GM18498 (cell line): ENCODE measurements at regions not wholly inside any gene's neighbourhood (a gene's known extent, or its start where the extent isn't known, plus 50 kb on each side); places are given as distances from the start of the nearest gene placed in this dataset.

ENCODE experiments used
- ATAC-seq: cut with Tn5 transposase; IDR thresholded peaks from one replicate; pipeline ENCODE4 v1.9.1; 2021; ENCODE audit warnings: mild to moderate bottlenecking, moderate library complexity; ENCODE audit not compliant: unreplicated experiment

DNA sequence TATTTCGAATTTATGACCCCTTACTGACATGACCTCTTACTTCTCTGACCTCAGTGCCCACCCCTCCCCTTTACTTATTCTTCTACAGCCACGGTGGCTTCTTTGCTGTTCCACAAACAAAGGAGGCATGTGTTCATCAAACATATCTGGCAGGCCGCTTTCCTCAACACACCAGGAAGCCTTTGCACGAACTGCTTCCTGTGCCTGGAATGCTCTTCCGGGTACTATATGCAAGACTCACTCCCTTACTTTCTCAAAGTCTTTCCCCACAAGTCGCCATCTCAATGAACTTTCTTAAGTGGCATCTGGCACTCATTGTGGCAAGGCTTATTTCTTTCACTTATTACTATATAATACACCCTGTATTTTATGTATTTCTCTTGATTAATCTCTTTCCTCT is 351.5 kb upstream of the DDX53 start:
- no peak for ATAC-seq

DNA sequence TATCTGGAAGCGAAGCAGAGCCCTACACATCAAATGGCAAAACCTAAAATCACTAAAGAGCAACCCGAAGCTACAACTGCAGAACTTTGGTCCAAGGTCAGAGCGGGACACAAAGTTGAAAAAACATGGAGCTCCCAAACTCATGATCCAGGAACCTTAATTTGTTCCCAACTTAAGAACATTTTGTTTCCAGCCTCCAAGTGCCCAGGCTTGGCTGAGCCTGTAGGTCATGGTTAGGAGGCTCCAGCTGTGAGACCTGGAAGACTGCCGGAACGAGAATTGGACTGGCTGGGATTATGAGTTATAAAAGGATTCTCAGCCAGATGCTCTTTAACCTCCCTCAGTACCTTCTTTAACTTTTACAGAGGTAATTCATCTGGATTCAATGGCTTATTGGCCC is 349.1 kb upstream of the DDX53 start:
- ATAC-seq = no peak

DNA sequence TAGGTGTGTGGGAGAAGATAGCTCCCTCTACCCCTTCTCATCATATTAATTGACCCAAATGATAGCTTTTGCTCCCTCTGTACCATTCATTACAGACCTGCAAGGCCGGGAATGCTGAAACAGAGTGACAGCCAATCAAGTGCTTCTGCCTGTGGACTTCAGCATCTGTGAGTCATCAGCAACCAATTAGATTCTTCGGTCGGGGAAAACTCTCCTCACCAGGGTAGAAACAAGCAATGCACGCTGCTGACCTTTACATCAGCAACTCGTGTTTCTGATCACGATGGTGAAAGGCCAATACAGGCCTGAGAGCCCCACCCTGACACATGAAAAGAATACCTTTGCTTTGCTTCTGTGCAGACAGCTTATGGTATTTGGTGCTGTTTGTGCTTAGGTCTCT is 347.2 kb upstream of the DDX53 start:
- ATAC-seq = no peak

DNA sequence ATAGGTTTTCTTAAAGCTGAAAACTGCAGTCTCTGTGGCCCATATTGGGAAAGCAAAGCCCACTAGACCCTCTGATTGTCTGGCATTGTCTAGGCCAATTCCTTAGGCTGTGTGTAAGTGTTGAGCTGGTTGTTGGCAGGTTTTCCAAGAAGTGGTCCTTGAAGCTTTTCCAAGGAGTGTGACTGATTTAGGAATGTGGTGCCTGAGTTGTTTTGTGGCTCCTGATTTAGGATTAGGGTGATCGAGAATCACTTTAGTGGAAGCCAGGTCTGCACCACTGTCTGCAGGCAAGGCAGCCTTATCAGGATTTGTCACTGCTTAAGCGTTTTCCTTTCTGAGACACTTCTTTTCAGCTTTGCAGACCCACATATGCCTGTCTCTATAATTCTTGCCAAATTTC is 339.0 kb upstream of the DDX53 start:
- no peak for ATAC-seq

DNA sequence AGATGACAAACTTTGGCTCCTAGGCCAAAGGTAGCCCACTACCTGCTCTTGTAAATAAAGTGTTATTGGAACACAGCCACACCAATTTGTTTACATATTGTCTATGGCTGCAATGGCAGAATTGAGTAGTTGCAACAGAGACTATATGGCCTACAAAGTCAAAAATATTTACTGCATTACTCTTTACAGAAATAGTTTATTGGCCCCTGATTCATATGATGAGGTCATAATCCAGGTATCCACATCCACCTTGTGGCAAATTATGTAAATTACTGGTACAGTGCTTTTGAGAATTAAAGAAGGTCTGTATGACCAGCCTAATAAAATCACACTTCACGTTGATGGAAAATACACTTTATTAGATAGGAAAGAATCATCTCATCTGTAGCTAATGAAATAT is 337.0 kb upstream of the DDX53 start:
- no peak for ATAC-seq

DNA sequence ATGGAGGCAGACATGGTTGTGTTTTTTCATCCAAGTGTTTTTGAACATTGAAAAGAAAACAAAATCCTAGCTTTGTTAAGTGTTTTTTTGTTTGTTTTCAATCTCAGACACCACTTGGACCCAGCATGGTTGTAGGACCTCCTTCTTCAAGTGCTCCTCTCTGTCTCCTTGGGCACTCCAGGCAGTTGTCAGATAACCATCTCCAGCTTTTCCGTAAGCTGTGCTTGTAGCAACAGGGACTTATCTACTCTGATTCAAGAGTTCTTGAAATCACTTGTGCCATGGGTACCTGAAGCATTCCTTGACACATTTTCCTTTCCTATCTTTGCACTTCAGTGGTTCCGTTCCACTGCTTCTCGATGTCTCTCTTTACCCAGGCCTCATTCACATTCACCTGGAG is 334.9 kb upstream of the DDX53 start:
- no peak for ATAC-seq

DNA sequence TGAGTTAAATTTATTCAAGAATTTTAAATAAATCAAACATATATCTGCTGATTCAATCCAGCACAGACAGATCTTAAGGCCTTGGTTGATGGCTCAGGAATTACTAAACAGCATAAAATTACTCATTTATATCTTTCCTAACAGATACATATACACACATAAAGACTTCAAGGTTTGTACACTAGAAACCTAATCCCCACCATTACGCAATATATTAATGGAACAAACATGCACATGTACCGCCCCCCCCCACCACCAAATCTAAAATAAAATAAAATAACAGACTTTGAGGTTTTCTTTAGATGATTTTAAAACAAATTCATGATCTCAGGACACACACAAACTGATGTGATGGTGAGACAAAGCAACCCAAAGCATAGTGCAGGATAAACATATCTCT is 333.9 kb upstream of the DDX53 start:
- ATAC-seq = no peak

DNA sequence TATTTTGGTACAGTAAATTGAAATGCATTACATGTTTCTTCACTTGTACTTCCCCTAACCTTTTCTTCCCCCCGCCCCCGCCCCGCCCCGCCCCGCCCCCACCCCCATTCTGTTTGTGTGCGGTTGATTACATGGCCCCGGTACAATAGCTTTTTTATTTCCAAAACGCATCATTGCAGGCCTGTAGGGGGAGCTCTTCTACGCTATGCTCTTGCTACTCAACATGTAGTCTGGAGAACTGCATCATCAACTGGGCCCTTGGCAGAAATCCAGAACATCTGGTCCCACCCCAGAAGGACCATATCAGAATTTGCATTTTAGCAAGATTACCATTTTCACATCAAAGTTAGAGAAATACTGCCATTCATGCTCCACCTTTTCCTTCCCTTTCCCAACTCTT is 333.3 kb upstream of the DDX53 start:
- ATAC-seq = no peak

DNA sequence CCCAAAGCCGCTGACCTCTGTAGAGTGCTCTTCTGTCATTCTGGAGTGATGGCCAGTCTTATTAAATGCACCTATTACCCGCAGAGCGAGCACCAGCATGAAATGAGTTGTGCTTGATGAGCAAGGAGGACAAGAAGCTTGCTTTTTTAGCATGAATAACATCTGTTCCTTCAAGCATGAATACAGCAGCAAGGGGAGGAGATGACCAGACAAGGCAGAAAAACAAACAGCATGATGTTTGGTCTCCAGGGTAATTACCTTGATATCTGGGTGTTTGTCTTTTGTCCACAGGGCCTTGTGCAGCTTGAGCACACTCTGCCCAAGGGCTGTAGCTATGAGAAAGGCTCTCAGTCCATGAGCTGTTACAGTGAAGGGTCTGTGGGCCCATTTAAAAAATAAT is 324.8 kb upstream of the DDX53 start:
- ATAC-seq = no peak

DNA sequence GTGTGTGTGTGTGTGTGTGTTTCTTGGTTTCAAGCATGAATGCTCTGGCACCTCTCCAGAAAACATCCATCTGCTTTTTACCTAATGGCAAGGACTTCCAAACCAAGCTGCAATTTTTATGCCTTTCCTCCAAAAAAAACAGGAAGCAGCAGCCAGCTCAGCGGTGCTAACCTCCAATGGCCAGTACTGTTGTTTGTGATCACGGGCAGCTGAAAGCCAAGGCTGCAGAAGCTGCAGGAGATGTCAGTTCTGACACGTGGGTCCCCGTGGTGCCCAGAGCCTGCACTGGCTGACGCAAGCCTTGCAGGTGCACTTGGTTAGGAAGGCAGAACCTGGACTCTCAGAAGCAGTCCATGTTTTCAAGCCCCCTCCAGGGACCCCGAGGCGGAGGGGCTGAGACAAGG is 313.6 kb upstream of the DDX53 start:
- ATAC-seq = no peak

DNA sequence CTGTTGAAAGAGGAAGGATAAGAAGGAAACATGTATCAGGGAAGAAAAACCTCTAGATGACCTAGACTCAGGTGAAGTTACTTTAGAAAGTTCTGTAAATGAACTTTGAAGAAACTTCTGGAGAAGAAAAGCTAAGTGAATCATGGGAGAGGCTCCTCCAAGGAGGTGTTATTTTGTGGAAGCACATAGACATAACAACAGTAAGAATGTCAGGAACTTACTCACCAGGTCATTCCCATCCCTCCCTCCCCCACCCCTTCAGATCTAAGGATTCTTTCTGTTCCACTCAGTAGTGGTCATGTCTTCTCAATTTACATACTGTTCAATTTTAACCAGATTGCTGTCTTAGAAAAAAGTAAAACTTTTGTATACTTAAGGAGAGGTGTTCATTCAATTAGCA is 310.5 kb upstream of the DDX53 start:
- no peak for ATAC-seq

DNA sequence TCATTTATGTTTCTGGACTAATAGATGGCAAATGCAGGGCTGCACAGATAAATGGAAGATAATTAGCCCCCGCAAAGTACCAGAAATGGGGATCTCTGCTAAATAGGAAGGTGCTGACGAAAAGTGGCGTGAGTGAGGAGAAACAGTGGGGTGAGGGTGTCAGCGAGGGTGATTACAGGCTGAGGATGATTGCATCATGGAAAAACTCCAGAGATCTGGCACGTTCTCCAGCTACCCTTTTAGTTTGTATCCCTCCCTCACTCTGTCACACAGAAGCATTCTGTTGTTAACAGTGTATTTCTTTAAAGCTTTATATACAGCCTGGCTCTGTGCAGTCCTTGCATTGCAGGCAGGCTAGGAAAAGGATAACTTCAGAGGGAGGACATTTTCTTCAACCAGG is 309.6 kb upstream of the DDX53 start:
- no peak for ATAC-seq

DNA sequence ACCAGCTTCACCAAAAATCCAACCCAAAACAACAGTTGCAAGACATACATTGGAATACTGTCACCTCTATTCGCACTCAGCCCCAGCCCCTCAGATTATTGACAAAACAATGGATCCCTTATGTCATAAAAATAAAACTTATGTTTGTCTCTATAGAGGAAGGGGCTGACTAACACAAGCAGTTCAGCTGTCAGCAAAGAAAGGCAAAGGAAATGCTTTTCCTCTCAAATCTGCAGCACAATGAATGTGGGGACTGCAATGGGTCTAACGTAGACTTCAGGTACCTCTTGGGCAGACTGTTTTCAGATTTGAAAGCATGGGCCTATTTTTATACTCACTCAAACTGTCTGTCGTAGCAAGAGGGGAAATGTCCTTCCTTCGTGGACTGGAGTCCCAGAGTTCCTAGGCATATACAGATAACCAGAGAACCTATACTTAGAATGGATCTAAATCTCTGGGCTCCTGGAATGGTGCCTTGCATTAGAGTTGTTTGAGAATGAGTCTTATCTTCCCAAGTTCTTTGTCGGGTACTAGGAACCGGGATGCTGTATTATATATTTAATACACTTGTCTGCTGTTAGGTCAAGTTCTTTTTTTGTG is 307.7 kb upstream of the DDX53 start:
- no peak for ATAC-seq

DNA sequence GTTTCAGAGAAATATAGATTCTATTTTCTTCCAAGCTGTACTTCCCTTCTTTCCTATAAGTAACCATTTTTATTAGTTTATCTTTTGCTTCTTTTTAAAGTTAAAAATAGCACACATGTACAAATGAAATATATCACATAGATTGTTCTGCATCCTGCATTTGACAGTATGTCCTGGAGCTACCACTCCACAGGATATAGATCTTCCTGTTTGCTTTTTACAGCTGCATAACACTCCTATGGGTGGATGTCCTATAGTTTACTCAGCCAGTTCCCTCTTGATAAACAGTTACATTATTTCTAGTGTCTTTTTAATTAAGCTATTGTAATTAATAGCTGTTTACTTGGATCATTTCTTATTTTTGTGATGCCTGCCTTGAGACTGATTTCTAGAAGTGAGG is 301.6 kb upstream of the DDX53 start:
- no peak for ATAC-seq

DNA sequence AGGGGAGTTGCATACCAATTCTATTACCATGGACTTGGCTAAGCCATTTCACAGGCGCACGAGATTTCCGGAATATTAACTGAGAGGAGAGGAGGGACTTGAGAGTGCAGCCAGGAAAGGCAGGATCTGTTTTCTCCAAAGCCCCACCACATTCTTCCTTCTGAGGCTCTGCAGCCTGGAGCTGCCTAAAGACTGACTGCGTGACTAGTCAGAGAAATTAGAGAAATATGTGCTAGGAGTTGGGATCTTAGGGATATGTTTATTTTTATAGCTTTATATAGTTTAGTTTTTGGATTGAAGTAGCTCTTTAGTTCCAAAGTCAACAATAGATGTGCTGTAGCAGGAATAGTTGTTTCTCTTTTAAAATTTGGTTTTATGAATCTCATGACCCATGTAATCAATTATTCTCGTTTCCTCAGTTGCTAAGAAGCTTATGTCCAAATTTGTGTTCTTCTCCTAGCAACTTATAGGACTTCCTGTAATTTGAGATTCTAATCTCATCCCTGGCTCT is 300.1 kb upstream of the DDX53 start:
- ATAC-seq = no peak

DNA sequence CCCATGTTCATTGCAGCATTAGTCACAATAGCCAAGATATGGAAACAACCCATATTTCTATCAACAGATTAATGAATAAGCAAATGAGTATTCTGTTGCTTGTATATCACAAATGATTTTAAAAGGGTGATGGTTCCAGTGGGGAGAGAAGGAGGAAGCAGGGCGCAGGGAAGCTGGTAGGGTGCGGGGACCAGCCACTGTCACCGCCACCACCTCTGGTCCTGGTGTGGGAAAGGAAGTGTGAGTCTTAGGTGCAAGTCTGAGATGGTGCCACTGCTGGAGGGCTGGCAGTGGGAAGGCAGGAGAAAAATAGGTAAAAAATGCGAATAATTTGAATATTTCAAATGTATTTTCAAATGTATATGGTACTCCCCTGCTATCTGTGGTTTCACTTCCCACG is 286.8 kb upstream of the DDX53 start:
- ATAC-seq = no peak

DNA sequence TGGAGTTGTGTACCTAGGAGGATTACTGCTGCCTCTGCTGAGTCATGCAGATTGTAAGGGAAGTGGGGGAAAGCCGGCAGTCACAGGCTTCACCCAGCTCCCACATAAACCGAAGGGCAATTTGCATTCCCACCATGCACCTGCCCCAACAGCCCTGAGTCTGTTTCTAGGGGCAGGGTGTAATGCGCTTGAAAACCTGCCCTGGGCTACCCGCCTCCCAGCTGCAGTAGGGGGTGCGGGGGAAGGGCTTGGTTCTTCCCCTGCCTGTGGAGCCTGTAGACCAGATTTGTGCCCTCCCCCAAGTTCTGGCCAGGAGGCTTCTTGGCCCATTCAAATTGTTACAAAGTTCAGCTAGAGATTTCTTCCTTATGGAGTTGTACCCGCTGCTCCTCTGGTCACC is 269.2 kb upstream of the DDX53 start:
- ATAC-seq = no peak

DNA sequence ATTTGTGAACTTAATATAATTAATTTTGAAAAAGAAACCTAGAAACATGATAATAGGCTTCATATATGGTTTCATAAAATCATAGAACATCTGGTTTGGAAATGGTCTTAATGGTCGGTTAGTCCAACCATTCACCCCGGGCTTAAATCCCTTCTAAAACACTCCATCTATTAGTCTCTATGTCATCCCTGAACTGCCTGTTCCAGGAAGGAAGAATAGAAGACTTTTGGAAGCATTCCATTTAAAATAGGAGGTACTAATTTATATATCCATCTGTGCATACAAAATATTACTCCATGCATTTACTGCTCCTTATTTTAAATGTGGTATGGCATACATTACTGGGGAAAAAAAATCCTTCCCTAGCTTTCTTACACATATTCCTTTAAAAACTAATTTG is 262.2 kb upstream of the DDX53 start:
- no peak for ATAC-seq

DNA sequence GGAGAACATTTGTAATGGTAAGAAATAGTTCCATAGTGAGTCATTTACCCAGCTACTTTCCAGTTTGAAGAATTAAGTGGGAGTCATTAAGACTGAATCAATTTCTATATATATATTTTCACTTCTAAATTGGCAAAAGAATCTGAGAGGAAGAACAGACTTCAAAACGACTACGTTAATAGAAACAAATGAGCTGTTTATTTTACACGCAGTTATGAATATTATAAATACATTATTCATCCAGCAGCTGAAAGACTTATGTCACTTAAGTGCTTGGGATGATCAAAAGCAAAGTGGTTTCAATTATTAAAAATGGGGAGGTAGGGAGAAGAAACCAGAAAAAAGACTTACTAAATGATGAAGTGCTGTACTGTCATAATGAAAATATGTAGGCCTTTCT is 260.5 kb upstream of the DDX53 start:
- ATAC-seq = no peak

DNA sequence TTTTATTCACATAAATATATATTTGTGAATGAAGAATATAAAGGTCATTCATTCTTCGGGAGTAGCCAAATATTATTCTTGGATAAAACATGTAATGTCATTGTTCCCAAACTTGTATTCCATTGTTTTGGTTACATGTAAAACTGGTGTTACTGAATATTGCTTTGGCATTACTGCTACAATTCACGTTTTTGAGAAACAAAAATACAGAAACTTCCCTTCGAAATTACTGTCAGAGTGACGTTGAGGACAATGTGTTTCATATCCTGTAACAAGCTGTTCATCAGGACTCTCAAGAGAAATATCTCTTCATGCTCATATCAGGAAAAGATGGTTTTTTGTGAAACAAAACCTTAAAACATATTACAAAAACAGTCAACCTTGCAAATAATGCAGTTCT is 258.9 kb upstream of the DDX53 start:
- no peak for ATAC-seq

DNA sequence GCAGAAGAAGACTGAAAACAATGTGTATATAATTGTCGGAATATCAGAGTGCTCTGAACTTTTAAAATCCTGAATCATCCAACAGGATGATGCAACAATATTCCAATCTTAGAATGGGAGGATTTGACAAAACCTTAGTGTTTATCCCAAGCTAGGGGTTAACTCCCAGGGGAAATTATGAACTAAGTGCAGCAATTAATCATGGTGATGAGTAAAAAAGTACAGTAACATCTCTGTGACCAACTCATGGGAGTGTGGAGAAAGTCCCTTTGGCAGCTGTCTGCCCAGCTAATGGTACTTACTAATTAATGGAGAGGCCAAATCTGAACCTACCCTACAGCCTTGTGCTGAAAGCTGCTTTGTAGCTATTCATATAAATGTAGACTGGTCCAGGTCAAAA is 257.6 kb upstream of the DDX53 start:
- no peak for ATAC-seq

DNA sequence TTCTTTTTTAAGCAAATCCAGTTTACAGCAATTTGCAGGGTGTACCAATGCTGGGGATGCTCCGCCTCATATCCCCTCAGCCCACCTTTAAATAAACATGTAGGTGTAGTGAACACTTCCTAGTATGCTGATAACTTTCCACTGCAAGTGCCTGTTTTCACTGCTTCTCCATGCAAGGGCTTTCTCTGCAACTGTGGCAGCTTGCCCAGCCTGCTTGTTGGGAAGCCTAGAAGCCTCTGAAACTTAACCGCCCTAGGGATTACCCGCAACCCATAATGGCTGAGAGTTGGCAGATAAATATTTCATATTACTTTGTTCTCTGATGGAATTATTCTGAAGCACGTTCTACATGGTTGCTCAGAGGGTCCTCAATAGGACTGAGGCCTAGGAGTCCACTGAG is 253.7 kb upstream of the DDX53 start:
- no peak for ATAC-seq
